Cardiac septum (tissue), 1 donor: ENCODE measurements at regions not wholly inside any gene's neighbourhood (a gene's known extent, or its start where the extent isn't known, plus 50 kb on each side); places are given as distances from the start of the nearest gene placed in this dataset.
"Not testable (repeated sequence)": the region's sequence is repeated elsewhere in the genome, so short reads cannot be mapped to it uniquely, and the experiment has no call there.

Source experiments
- DNase-seq: peaks from one replicate; pipeline ENCODE4 v3.0.0-alpha.2; 2020; ENCODE audit warnings: low spot score
- intact Hi-C: fragments of 100-400 bp; cut with DNase I; formaldehyde crosslinking; loops from one replicate; pipeline ENCODE4 v1.14.0; 2022
- donor health status: DM: no; HTN: no; CAD: no.

GRCh38 chr16:17776888-17777287, 306.1 kb upstream of the XYLT1 start:
- DNase-seq: no peak
- intact Hi-C loops: no loop called here

GRCh38 chr16:17776465-17776864, 305.7 kb upstream of the XYLT1 start:
- no peak for DNase-seq
- intact Hi-C loops: no loop called here

DNA sequence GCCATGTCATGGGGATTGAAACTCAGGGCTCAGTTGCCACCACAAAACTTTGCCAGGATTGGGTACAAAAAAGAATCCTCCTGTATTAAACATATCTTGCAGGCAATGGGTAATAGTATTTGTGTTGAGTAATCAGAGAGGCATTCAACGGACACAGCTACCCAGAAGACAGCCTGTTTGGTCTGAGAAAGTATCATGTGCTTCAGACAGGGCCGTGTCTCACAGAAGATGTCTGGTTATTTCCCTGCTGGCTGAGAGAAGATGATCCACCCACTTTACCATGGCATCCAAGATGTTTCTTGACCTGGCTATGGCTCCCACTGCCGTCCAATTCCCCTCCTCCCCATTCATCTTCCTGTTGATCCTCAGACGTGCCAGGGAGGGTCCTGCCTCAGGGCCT, 304.3 kb upstream of the XYLT1 start:
- no peak for DNase-seq
- intact Hi-C loops: no loop called here

- no peak for DNase-seq
- intact Hi-C loops: no loop called here
Measured at GRCh38 chr16:17773698-17774101, 302.9 kb upstream of the XYLT1 start.

GRCh38 chr16:17770104-17770503, 299.3 kb upstream of the XYLT1 start:
- intact Hi-C loops: no loop called here
- no peak for DNase-seq

DNA sequence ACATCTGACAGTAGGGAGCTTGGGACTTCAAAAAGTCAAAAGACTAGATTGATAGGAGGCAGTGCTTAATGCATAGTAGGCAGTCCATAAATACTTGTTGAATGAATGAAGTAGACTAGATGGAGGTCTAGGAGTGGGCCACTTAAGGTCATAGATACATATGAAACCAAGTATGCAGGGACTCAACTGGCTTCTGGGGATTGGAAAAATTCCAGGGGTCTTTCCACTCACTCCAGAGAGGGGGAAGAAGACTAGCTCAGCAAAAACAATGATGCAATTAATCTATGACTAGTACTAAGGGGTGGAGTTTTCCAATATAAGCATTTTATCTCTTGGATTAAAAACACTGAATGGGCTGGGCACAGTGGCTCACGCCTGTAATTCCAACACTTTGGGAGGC, 298.3 kb upstream of the XYLT1 start:
- no peak for DNase-seq
- intact Hi-C loops: no loop called here

DNA sequence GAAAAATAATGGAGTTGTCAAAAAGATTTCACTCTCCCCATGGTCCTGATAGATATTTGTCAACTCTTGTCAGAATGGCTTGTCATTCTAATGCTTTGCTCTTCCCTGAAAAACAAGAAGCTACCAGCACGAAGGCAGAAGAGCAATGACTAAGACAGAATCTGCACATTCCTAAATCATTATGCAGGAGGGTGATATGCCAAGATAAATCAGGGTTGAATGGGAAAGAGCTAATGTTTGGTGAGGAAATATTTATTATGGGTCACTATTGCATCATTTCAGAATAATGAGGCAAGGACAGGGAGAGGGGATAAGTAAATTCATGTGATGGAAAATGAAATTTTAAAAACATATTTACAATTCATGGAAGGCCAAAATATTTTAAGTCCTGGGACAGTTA, 297.5 kb upstream of the XYLT1 start:
- intact Hi-C loops: no loop called here
- no peak for DNase-seq

- no peak for DNase-seq
- intact Hi-C loops: no loop called here
Measured at GRCh38 chr16:17766012-17766411, 295.3 kb upstream of the XYLT1 start.

GRCh38 chr16:17759451-17760390, 289.0 kb upstream of the XYLT1 start:
- intact Hi-C loops: no loop called here
- DNase-seq: no peak

GRCh38 chr16:17757808-17758207, 287.0 kb upstream of the XYLT1 start:
- intact Hi-C loops: no loop called here
- DNase-seq: no peak

DNA sequence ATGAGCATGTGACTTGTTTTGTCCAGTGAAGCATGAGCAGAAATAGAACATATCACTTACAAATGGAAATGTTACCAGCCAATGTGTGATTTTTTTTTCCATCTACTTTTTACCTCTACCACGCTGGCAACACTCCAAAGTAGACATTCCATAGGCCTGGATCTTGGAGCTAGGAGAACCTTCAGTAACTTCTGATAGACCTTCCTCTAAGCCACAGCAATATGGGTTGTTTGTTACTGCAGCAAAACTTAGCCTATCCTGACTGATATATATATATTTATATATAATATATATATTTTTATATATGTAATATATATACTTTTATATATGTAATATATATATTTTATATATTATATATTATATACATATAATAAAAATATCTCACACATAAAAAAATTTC, 284.4 kb upstream of the XYLT1 start:
- intact Hi-C loops: no loop called here
- DNase-seq: no peak

DNA sequence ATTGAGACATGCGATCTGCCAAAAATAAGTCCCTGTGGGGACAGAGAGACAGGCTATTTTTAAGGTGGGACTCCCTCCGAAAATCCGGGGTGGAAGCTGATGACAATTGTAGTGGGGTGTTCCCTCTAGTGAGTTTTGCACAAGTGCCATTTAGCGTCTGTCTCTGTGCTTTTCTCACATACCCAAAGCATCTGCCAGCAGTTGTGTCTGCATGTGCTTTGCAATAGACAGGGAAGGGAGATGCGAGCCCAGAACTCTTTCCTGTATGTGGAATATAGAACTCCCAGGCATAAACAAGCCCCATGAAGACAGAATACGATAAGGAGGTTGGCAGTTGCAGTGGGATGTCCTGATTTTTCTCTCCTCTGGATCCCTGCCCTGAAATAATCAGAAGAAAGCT, 282.7 kb upstream of the XYLT1 start:
- intact Hi-C loops: no loop called here
- no peak for DNase-seq

DNA sequence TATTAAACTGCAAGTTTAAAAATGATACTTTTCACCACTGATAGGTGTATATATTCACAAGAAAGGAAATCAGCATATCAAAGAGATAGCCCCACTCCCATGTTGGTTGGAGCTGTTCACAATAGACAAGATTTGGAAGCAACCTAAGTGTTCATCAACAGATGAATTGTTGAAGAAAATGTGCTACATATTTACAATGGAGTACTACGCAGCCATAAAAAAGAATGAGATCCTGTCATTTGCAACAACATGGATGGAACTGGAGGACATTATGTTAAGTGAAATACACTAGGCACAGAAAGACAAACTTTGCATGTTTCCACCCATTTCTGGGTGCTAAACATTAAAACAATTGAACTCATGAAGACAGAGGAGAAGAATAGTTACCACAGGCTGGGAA, 278.9 kb upstream of the XYLT1 start:
- intact Hi-C loops: no loop called here
- no peak for DNase-seq

DNA sequence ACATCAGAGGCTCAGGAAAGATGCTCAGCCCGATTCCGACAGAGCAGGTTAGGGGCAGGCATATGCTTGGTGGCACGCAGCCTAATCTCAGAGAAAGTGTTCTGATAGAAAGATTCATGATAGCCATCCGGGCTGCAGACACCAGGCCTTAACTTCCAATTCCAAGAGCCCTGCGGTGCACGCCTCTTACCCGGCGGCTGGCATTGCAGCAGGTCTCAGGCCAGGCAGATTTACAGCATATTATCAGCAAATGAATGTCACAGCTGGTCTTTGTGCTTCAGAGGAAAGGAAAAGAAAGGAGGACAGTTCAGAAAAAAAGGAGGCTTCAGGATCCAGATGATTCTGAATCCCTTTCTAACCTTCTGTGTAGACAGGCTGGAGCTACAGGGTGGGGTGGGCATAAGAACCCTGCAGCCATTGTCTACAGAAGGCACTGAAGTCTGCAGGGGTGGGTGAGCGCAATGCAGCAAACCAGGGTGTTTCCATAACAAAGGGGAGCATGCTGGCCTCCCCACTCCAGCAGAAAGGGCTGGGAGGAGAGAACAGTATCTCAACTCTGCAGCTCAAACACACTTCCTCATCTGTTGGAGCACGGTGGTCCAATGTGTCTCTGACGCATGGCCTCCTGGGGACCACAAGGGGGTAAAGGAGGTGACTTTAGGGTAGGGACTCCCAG, 277.4 kb upstream of the XYLT1 start:
- no peak for DNase-seq
- intact Hi-C loops: no loop called here

GRCh38 chr16:17747081-17747756, 276.5 kb upstream of the XYLT1 start:
- DNase-seq: no peak
- intact Hi-C loops: no loop called here

DNA sequence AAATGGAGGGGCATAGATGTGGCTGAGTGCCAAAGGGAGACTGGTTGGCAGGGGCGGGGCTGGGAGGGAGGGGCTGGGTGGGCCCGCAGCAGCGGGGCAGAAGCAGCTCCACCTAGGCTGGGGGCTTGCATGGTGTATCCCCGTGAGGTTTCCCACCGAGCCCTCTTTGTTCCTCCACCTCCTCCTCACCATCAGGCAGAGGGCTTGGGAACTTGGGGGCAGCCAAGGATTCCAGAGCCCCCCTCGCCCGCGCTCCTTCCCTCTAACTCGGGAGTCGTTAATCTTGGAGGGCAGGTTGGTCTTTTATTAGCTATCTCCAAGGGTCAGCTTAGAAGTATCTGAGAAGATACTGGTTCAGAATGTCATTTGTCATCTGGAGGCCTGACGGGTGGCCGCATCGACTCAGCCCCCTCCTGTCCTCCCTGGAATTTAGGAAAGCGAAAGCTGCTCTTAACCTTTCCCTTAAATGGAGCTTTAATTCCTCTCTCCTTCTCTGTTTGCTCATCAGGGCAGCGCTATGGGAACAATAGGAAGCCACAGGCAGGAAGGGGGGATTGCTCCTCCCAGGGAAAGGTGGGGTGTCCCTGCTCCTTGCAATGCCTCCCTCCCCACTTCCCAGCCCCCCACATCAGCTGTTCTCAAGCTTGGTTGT, 274.3 kb upstream of the XYLT1 start:
- DNase-seq: no peak
- intact Hi-C loops: no loop called here

- no peak for DNase-seq
- intact Hi-C loops: no loop called here
Measured at GRCh38 chr16:17743578-17743977, 272.8 kb upstream of the XYLT1 start.

- no peak for DNase-seq
- intact Hi-C loops: no loop called here
Measured at GRCh38 chr16:17743158-17743557, 272.4 kb upstream of the XYLT1 start.

DNA sequence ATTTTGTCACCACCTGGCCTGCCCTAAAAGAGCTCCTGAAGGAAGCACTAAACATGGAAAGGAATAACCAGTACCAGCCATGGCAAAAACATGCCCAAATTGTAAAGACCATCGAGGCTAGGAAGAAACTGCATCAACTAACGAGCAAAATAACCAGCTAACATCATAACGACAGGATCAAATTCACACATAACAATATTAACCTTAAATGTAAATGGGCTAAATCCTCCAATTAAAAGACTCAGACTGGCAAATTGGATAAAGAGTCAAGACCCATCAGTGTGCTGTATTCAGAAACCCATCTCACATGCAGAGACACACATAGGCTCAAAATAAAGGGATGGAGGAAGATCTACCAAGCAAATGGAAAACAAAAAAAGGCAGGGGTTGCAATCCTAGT, 264.3 kb upstream of the XYLT1 start:
- DNase-seq, intact Hi-C loops: not testable (repeated sequence)

- intact Hi-C loops: no loop called here
Measured at GRCh38 chr16:17729820-17730219, 259.1 kb upstream of the XYLT1 start.

More at GRCh38 chr16:17729820-17730219, 259.1 kb upstream of the XYLT1 start:
- no peak for DNase-seq
